ENCODE measurements at regions not wholly inside any gene's neighbourhood (a gene's known extent, or its start where the extent isn't known, plus 50 kb on each side); places are given as distances from the start of the nearest gene placed in this dataset.

- Mint-ChIP-seq H3K36me3 (ENCODE audit: low read depth) (no peaks in the 10 kb centered on the region), H3K27ac (ENCODE audit: unreplicated experiment) (no peak overlapping the region), H3K4me3 (ENCODE audit: unreplicated experiment) (no peak overlapping the region), H3K27me3 (ENCODE audit: low read depth) (no peaks in the 10 kb centered on the region), H3K4me1 (ENCODE audit: low read depth) (no peaks in the 10 kb centered on the region), H3K9me3 (ENCODE audit: low read depth) (peaks cover 5% of the 10 kb centered on the region)
- TF ChIP-seq, protein P1, sequence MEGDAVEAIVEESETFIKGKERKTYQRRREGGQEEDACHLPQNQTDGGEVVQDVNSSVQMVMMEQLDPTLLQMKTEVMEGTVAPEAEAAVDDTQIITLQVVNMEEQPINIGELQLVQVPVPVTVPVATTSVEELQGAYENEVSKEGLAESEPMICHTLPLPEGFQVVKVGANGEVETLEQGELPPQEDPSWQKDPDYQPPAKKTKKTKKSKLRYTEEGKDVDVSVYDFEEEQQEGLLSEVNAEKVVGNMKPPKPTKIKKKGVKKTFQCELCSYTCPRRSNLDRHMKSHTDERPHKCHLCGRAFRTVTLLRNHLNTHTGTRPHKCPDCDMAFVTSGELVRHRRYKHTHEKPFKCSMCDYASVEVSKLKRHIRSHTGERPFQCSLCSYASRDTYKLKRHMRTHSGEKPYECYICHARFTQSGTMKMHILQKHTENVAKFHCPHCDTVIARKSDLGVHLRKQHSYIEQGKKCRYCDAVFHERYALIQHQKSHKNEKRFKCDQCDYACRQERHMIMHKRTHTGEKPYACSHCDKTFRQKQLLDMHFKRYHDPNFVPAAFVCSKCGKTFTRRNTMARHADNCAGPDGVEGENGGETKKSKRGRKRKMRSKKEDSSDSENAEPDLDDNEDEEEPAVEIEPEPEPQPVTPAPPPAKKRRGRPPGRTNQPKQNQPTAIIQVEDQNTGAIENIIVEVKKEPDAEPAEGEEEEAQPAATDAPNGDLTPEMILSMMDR (IDR thresholded peaks at IDR 0.05) = no peak
- DNase-seq (ENCODE audit: low spot score) = no peak
Observed at GRCh38 chr9:17045381-17045940, 89.4 kb upstream of the CNTLN start.

DNA sequence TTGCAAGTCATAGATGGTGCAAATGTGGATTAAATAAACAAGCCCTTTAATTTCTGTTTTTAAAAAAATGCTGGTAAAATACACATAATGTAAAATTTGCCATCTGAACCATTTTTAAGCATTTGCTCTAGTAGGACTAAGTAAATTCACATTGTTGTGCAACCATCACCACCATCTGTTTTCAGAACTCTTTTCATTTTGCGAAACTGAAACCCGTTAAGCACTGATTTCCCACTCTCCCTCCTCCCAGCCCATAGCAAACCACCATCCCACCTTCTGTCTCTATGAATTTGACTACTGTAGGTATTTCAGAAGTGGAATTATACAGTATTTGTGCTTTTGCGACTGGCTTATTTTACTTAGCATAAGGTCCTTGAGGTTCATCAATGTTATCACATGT is 103.3 kb upstream of the CNTLN start:
- TF ChIP-seq, protein P1 (IDR thresholded peaks at IDR 0.05) = no peak
- Mint-ChIP-seq H3K9me3 (ENCODE audit: low read depth) (peaks cover 12% of the 10 kb centered on the region), H3K36me3 (ENCODE audit: low read depth) (peaks cover 2% of the 10 kb centered on the region), H3K27ac (ENCODE audit: unreplicated experiment) (no peak overlapping the region), H3K27me3 (ENCODE audit: low read depth) (no peaks in the 10 kb centered on the region), H3K4me3 (ENCODE audit: unreplicated experiment) (no peak overlapping the region), H3K4me1 (ENCODE audit: low read depth) (peaks cover 9% of the 10 kb centered on the region)
- no peak for DNase-seq (ENCODE audit: low spot score)

DNA sequence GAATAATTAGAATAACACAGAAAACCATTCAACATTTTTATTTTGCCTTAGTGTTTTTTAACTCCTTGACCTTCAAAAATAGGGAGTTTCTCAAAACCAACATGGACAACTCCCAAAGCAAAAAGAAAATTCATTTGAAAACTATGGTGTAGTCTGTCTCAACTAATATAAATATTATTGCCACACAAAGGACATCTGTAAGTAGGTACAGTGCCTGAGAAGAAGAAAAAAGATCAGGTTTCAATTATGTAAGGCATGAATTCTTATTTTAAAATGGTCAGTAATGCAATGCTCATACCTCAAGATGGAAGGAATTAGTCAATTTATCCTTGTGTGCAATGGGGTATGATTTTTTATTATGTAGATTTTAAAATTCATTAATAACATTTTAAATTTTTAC is 109.6 kb upstream of the CNTLN start:
- TF ChIP-seq, protein P1 (IDR thresholded peaks at IDR 0.05) = no peak
- no peak overlapping the region for H3K4me3 Mint-ChIP-seq (ENCODE audit: unreplicated experiment)

GRCh38 chr9:17024129-17024528 is 110.7 kb upstream of the CNTLN start:
- TF ChIP-seq, protein P1 (IDR thresholded peaks at IDR 0.05) = no peak
- Mint-ChIP-seq H3K27ac (ENCODE audit: unreplicated experiment) (no peak overlapping the region), H3K36me3 (ENCODE audit: low read depth) (no peaks in the 10 kb centered on the region)

More for the DNA sequence above, 109.6 kb upstream of the CNTLN start:
- Mint-ChIP-seq H3K4me1 (ENCODE audit: low read depth) (peaks cover 8% of the 10 kb centered on the region), H3K36me3 (ENCODE audit: low read depth) (no peaks in the 10 kb centered on the region), H3K27ac (ENCODE audit: unreplicated experiment) (no peak overlapping the region), H3K27me3 (ENCODE audit: low read depth) (no peaks in the 10 kb centered on the region), H3K9me3 (ENCODE audit: low read depth) (peaks cover 13% of the 10 kb centered on the region)
- no peak for DNase-seq (ENCODE audit: low spot score)

DNA sequence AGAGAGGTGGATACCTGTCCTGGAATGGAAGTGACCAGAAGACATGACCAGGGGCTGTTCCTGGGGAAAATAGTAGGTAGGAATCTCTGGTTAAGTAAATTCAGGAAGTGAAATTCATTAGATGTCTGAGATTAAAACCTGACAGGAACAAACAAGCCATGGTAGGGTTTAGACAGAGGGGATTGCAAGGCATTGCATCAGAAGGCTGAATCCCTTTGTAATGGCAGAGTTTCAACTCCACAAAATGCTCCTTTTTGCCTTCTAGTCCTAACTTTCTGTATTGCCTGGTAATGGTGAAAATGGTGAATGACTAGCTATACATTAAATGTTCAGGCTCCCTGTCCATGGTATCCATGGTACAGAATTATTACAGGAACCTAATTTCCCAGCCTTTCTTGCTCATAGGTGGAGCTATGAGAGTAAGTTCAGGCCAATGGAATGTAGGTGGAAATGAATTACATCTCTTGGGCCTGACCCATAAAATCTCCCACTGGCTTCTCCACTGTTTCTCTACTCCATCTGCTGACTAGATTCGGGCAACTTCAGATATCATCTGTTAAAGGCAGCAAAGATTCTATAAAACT is 113.4 kb upstream of the CNTLN start:
- DNase-seq (ENCODE audit: low spot score) = no peak
- peaks cover 4% of the 10 kb centered on the region for H3K9me3 Mint-ChIP-seq (ENCODE audit: low read depth)
- no peak overlapping the region for H3K4me3 Mint-ChIP-seq (ENCODE audit: unreplicated experiment)
- no peaks in the 10 kb centered on the region for H3K36me3 Mint-ChIP-seq (ENCODE audit: low read depth)
- TF ChIP-seq, protein P1 (IDR thresholded peaks at IDR 0.05) = no peak
- H3K27ac Mint-ChIP-seq (ENCODE audit: unreplicated experiment) = peak overlapping the region; percentile 77
- no peaks in the 10 kb centered on the region for H3K27me3 Mint-ChIP-seq (ENCODE audit: low read depth)
- peaks cover 11% of the 10 kb centered on the region for H3K4me1 Mint-ChIP-seq (ENCODE audit: low read depth)

More at GRCh38 chr9:17024129-17024528, 110.7 kb upstream of the CNTLN start:
- DNase-seq (ENCODE audit: low spot score) = no peak
- Mint-ChIP-seq H3K9me3 (ENCODE audit: low read depth) (peaks cover 4% of the 10 kb centered on the region), H3K4me3 (ENCODE audit: unreplicated experiment) (no peak overlapping the region), H3K4me1 (ENCODE audit: low read depth) (peaks cover 8% of the 10 kb centered on the region), H3K27me3 (ENCODE audit: low read depth) (no peaks in the 10 kb centered on the region)
